NCI-H82 (cell line): ENCODE measurements at regions not wholly inside any gene's neighbourhood (a gene's known extent, or its start where the extent isn't known, plus 50 kb on each side); places are given as distances from the start of the nearest gene placed in this dataset.
"Not testable (repeated sequence)": the region's sequence is repeated elsewhere in the genome, so short reads cannot be mapped to it uniquely, and the experiment has no call there.

Source experiments
- DNase-seq: peaks from one replicate; lab custom pipeline; 2025; lab: John Stamatoyannopoulos, UW

GRCh38 chr4:52372747-52373146 is 286.4 kb downstream of the USP46 start:
- DNase-seq: no peak

GRCh38 chr4:52373650-52374049 is 285.5 kb downstream of the USP46 start:
- DNase-seq: no peak

DNA sequence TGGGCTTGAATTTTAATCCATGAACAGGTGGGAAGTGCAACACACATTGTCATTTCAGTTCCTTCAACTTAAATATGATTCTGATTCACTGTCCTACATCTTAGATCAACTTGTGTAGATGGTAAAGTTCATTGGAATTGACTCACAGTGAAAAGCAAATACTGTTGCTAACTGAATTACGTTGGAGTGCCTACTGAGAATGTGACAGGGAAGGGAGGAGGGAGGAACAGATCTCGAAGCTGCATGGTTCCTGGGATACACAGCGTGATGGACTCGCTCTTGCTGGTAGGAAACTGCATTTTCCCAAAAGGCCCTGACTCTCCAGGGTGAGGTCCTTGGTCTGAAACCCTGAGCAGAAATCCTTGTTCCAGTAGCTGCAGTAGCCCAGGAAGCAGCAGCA is 284.2 kb downstream of the USP46 start:
- DNase-seq: no peak

DNA sequence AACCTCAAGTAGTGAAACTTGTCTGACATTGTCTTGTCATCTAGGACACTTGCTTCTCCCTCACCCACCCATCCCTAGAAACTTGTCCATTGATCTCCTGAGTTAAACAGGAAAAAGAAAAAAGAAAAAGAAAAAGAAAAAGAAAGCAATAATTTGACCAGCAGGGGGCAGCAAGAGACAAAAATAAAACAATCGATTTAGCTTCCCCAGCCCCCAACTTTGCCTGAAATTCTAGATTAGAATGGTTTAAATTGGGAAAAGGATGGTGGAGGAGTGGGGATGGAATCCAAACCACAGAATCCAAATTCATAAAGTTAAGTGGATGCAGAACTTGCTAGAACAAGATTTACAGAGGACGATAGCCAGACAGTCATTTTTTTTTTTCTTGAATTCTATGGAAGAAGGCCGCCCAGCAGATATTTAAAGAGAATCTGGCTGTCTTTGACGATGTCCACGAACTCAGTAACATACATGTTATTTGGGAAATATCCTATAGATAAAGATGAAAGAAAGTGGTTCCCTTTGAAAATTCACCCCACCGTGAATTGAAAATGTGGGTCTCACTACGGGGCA is 282.9 kb downstream of the USP46 start:
- DNase-seq: peak; percentile 59

DNA sequence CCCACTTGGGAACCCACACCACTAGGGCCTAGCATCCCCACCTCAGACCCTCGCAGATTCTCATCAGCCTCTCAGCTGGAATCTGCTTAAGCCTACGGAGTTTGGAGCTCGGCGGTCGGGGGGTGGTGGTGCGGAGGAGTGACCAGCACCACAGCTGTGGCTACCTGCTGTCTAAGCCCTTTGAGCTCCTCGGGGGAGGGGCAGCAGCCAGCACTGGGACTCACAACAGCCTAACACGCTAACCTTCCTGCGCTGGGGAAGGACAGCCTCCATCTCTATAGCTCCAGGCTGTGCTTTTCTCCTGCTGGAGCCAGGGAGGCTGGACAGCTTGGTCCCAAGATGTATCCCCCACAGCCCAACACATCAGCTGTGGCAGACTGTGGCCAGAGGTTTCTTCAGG is 281.5 kb downstream of the USP46 start:
- DNase-seq: peak; percentile 2

DNA sequence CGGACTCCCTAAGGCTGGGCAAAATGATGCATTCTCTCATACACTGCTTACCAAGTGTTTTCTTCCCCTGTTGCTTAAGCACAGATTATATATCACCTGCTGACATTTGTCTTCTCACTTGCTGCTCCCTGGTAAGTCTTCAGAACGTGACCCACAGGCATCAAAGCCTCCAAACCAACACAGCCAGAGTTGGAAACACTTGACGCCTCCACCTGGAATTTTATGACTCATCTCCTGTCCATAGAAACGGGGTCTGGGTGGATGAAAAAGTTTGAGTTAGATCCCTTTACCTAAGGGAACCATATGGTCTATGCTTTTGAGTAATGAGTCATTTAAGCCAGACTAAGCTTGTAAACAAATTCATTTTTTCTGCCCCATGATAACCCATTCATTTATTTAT is 251.6 kb downstream of the USP46 start:
- no peak for DNase-seq

GRCh38 chr4:52408032-52408431 is 251.1 kb downstream of the USP46 start:
- no peak for DNase-seq

DNA sequence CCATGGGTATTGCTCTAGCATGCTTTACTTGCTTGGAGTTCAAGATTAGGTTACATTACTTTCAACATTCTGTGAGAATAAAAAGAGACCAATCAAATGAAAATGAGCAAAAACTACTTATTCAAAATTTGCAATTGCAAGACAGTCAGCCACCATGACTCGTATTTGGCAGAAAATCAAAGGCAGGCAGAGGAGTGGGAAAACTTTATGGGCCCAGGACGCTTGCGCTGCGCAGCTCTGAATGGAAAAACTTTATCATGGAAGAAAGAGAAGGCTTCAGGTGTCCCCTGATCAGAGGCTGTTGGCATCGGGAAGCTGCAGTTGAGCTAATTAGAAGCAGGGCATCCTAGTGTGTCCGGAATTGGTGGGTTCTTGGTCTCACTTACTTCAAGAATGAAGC is 250.6 kb downstream of the USP46 start:
- DNase-seq: no peak

DNA sequence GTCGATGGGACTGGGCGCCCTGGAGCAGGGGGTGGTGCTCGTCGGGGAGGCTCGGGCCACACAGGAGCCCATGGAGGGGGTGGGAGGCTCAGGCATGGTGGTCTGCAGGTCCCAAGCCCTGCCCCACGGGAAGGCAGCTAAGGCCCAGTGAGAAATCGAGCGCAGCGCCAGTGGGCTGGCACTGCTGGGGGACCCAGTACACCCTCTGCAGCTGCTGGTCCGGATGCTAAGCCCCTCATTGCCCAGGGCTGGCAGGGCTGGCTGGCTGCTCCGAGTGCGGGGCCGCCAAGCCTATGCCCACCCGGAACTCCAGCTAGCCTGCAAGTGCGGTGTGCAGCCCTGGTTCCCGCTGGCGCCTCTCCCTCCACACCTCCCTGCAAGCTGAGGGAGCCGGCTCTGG is 249.3 kb downstream of the USP46 start:
- not testable (repeated sequence) for DNase-seq

DNA sequence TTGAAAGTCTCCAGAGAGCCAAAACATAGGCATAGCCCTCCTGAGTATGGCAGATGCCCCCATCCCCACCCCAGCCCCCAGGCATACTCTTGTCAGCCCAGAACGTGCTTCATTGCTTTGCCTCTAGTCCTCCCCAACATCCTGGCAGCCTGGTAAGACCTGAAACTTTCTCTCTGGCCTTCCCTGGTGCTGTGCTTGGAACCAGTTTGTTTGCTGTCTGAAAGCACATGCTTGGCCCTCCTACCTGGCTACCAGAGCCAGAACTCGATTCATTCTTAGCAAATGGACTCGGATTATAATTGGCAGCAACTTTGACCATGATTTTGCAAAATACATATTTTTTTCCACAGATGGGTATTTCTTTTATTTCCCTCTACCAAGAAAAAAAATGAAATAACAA is 248.1 kb downstream of the USP46 start:
- no peak for DNase-seq

DNA sequence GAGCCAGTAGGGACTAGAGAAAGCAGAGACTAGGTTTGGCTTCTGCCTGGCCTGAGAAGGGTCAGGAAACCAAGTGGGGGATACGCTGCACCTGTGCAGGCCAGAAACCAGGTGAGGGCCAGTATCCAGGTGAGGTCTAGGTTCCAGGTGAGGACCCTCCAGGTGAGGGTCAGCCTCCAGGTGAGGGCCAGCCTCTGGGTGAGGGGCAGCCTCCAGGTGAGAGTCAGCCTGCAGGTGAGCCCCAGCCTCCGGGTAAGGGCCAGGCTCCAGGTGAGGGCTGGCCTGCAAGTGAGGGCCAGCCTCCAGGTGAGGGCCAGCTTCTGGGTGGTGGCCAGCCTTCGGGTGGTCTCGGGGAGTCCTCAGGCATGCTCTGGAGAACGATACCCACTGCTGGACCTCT is 238.8 kb downstream of the USP46 start:
- no peak for DNase-seq

DNA sequence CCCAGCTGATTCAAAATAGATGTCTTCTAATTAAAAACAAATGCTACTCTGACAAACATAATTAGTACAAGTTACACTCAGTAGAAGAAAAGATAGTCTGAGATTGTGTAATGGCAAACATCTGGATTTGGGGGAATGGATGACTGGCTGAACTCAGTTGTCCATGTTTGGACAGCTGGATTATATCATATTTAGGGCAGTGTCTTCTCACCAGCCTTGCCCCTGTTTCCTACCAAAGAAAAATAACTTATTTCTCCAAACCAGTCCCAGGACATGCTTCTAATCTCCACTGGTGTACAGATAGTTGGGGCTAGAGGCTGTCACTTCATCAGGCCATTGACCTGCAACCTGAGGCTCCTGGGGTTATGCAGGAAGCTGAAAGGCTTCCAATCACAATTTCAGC is 237.3 kb downstream of the USP46 start:
- no peak for DNase-seq

DNA sequence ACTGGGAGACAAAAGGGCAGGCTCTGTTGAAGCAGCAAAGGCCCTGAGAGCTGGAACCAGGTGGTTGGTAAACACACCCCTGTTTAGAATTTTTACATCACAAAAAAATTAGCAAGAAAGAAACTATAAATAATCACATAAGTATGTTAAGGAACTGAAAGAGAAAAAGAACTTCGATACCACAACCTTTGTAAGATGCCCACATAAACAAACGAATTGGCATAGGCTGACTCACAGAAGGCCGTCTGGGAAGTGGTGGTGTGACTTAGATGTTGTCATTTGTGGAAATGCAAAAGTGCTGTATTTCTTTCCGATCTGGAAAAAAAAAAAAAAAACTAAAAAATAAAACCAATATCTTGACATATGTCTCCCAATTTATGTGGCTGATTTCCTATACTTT is 235.1 kb downstream of the USP46 start:
- DNase-seq: no peak

- DNase-seq: no peak
These were observed 233.3 kb downstream of the USP46 start for GRCh38 chr4:52425751-52426326.

GRCh38 chr4:52431410-52431809 is 227.7 kb downstream of the USP46 start:
- DNase-seq: no peak

DNA sequence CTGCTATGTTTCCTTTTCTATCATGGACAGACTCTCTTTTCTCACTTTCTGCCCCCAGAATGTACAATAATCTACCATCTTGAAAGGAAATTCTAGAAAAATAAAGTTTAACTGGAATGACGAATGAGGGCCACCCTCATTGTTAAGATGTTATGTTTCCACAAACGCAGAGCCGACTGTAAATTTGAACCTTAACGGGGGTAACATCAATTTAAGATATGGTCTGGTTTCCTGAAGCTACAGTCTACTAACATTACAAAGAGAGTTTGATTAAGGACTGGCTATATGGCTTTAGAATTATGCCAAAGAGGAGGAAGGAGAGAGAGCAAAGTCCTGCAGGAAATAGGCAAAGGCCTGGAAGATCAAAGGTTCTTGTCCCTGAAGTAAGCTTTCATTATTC is 227.2 kb downstream of the USP46 start:
- no peak for DNase-seq

GRCh38 chr4:52442524-52442923 is 216.6 kb downstream of the USP46 start:
- DNase-seq: not testable (repeated sequence)

- DNase-seq: no peak
These were observed 186.7 kb downstream of the USP46 start for GRCh38 chr4:52472444-52472843.

DNA sequence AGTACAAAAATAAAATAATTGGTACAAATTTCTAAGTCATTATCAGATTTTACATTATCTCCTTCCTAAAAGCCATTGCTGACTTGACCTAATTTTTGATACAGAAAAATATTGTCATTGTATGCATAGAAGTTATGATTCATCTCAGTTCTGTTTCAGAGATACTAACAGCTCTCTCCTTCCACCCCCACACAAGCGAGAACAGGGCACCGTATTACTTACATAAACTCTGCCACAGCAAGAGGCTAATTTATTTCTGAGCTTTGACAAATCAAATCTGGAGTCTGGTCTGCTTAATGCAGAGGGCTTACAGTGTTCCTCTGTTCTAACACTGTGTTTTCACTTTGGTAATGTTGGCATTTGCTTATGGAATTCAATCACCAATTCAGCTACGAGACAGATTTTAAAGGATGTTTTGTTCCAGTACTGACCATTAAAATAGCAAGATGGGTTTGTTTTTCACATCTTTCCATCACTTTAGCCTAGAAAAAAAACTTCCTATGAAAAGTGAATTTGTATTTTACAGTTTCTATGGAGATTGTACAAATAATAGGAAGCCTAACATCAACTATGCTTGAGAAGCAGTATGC is 181.8 kb downstream of the USP46 start:
- no peak for DNase-seq

- no peak for DNase-seq
These were observed 175.8 kb downstream of the USP46 start for GRCh38 chr4:52483186-52483890.

DNA sequence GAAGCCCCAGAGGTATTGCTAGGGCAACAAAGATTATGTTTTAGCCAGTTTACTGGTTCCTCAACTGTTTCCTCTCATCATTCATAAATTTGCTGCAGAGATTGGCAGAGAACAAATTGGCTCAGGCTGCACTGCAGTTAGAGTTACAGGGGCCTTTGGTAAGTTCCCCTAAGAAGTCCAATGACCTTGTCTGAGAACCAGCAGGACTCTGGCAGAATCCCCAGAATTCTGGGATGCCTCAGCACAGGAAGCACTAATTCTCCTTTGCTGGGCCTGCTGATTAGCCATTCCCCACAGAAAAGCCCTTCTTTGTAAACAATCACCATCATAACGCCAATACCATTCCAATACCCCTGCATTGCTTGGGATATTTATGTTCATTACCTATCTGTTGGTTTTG is 151.3 kb downstream of the USP46 start:
- no peak for DNase-seq

DNA sequence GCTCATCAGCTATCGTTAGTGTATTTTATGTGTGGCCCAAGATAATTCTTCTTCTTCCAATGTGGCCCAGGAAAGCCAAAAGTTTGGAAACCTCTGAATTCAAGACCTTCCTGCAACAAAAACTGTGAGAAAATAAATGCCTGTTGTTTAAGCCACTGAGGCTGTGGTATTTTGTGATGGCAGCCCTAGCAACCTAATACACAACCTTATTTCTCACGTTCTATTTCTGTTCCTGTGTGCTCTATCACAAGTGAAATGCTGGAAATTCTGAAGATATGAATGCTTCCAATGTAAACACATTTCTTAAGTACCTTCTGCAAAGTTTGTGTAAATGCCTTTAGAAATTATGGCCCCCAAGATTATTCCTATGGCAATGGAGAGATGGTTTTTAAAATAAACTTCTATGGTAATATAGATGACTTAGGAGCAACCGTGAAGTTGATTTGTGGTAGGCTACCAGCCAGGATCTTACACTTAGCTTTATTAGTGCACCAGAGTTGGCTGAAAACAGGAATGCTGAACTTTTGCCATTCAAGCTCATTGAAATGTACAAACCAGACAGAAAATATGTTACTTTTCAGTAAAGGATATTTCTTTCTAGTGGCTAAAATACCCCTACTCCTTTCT is 148.0 kb downstream of the USP46 start:
- DNase-seq: no peak

DNA sequence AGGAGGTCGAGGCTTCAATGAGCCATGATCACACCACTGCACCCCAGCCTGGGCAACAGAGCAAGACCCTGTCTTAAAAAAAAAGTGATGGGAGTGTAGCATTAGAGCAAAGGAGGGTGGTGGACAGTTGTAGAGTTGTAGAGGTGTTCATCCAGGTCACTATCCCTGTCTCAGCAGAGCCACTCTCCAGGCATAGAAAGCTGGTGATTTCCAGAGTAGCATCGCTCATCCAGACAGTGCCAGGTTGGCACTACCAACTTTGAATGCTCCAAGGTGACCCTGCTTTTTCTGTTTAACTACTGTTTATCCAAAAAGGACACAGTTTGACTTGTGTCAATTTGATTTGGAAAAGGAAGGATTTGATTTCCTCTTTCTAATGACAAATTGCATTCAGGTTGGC is 147.3 kb downstream of the USP46 start:
- DNase-seq: no peak
